GM19468 (cell line): ENCODE measurements at regions not wholly inside any gene's neighbourhood (a gene's known extent, or its start where the extent isn't known, plus 50 kb on each side); places are given as distances from the start of the nearest gene placed in this dataset.

Experiments
- ATAC-seq: cut with Tn5 transposase; IDR thresholded peaks from one replicate; pipeline ENCODE4 v1.9.1; 2021; ENCODE audit warnings: mild to moderate bottlenecking, moderate library complexity, moderate number of reproducible peaks; ENCODE audit not compliant: unreplicated experiment; ENCODE audit errors: extremely low read depth

DNA sequence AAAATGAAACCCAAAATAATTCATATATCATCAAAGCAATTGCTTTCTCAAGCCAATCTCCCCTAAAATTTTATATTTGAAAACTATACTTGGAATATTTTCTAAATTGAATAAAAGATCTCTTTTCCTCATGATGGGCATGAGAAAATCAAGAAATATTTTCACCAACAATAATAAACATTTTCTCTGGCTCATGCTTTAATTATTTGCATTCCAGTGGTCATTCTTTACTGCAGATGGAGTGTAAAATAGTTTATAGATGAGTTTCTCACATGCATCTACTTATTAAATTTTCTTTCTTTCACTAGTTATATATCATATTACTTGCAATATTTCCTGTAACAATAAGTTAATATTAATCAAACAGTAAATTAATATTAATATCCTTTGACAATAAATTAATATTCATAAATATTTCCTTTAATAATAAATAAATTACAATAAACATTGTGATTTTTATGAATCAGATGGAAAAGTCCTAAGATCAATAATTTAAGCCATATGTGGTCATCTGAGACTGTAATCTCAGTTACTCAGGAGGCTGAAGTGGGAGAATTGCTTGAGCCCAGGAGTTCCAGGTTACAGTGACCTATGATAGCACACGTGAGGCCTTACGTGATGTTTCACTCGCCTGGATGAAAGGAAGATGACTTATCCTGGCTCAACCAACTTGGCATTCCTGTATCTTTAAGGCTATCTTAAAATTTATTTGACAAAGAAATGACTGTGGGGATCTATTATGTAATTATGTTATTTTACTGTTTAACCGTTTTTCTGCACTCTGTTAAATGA is 958.8 kb downstream of the ZPLD1 start:
- no peak for ATAC-seq

DNA sequence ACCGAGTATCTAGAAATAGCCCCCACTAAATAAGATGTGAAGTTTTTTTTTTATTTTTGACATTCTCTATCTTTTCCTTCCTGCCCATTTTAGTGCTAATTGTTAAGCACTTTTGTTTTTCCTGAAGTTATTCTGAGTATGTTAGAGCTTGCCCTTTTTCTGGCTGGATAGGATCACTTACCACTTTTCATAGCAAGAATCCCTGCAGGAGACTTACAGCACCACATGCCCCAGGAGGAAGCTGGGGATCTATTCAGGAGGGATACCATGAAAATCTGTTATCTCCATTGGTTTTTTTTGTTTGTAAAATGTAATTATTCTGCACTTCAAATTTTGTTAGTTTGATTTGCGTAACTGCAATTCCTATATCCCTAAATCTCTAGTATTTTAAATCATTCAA is 968.4 kb downstream of the ZPLD1 start:
- ATAC-seq, result no peak

DNA sequence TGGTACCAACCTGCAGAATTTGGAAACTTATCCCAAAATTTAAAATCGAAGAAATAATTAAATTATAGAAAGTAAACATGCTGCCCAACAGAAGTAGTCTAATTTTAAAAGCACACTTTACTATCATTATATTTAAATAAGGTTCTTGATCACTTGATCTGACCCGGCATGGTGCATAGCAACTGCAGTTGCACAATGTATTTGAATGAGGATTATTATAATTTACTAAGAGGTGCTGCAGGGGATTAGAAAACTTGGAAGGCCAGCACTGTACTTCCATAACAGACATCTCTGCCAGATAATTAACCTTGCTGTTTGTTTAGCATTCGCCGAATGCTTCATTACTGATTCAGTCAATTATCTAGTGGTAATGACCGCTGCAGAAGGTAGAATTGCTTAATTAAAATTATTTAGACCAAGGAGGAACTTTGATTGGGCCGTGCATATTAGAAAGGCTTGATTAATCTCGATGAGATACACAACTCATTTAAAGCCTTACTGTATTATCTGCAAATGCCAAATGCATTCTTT is 971.6 kb downstream of the ZPLD1 start:
- no peak for ATAC-seq

DNA sequence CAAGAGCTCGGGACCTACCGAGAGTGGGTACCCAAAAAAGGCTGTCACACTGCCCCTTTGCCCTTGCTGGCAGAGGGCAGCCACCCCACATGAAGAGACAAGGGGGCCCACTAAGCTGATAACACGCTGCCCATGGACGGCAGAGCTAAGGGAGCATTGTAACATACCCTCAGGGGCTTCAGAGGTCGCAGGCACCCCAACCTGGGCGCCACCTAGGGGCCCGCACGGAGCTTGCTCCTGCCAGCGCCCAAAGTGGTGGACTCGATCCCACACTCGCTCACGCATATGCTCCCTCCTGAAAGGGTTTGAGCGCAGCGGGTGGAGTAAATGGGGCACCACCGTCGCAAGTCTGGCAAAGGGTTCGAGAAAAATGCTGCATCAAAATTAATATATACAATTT is 975.4 kb downstream of the ZPLD1 start:
- no peak for ATAC-seq

DNA sequence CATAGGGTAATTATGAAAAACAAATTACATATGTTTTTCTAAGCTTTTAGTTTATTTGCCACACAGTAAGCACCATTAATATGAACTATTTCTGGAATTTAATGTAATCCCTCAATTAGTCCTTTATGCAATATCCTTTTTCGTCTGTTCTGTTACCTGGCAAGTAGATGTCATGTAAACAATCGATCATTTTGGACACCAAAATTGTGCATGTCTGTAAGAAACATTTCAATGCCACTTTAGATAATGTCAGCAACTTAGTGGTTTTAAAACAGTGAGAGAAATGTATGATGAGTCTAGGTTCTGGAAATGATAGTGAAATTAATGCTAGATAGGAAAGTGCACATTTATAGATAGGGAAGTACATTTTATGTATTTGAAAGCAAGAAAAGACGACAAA is 986.6 kb downstream of the ZPLD1 start:
- ATAC-seq, result no peak

GRCh38 chr3:103437883-103438282 is 1003.1 kb downstream of the ZPLD1 start:
- no peak for ATAC-seq

DNA sequence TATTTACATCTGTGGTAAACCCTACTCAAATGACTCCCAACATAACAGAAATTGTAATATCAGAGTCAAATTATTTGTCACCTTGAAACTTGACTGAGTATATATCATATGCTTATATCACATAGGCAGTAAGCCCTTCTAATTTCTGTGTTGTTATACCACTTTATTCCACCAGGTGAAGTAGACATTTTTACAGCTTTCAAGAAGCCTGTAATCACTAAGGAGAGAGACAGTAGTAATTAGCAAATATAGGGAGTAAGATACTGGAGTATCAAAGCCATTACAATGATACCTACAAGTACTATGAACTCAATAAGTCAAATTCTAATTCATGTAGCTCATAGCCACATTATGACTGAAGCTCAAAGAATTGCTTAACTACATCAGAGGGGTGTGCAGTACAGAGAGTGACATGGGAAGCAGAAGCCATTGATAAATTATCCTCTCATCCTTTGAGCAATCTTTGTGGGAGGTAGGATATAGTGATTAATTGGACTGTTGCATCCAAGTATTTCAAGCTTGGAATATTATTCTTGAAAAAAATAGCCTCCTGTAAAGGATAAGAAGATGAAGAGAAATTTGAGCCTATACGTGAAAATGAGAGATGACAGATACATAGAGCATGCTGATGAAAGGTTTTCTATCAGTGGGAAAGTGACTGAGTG is 1005.9 kb downstream of the ZPLD1 start:
- peak; percentile 58 for ATAC-seq

DNA sequence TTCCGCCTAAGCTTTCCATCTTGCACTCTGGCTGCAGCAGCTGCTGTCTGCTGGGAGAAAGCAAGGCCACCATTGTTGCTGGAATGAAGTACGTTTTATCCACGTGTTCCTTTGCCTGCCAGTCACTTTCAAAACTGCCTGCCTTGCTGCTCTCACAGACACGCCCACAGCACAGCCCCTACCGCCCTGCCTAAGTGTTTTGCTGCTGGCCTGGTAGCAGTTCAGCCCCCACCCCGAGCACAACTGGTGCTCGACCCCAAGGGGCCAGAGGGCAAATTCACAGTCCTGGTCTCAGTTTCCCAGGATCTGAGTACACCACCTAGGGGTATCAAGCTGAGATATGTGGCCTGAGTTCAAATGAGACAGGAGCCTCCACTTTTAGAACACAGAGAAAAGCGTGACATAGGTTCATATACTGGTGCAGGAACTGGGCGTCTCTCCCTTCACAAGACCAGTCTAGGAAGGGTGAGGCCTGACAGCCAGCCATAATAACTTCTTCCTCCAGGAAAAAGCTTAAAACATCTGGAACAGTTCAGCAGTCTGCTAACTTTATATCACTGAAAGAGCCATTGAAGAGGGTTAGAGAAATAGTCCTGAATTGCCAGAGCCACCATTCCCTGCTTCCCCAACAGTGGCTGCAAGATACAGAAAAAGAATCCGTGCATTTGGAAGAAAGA is 1012.3 kb downstream of the ZPLD1 start:
- no peak for ATAC-seq

DNA sequence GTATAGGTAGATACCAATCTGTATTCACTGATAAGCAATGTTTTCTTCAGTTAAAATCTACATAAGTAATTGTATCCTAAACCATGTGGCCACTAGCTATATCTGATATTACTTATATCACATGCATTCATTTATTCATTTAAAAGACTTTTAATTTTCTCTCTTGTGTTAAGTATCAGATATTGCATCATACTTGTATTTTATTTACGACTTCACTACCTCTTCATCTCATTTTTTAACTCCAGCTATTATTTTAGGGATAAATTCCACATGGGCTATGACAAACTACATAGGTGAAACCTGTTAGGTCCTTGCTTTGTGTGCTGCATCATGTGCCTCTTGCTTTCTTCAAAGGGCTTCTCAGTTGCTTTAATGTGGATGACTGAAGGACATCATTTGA is 1018.3 kb downstream of the ZPLD1 start:
- ATAC-seq, result no peak

- ATAC-seq, result no peak
These were observed 1025.0 kb downstream of the ZPLD1 start for GRCh38 chr3:103459815-103460214.

- no peak for ATAC-seq
These were observed 1035.7 kb downstream of the ZPLD1 start for GRCh38 chr3:103470498-103470897.

- no peak for ATAC-seq
These were observed 1059.2 kb downstream of the ZPLD1 start for GRCh38 chr3:103494011-103494410.

- no peak for ATAC-seq
These were observed 1059.7 kb downstream of the ZPLD1 start for GRCh38 chr3:103494512-103494911.

GRCh38 chr3:103495186-103495585 is 1060.4 kb downstream of the ZPLD1 start:
- ATAC-seq, result no peak

DNA sequence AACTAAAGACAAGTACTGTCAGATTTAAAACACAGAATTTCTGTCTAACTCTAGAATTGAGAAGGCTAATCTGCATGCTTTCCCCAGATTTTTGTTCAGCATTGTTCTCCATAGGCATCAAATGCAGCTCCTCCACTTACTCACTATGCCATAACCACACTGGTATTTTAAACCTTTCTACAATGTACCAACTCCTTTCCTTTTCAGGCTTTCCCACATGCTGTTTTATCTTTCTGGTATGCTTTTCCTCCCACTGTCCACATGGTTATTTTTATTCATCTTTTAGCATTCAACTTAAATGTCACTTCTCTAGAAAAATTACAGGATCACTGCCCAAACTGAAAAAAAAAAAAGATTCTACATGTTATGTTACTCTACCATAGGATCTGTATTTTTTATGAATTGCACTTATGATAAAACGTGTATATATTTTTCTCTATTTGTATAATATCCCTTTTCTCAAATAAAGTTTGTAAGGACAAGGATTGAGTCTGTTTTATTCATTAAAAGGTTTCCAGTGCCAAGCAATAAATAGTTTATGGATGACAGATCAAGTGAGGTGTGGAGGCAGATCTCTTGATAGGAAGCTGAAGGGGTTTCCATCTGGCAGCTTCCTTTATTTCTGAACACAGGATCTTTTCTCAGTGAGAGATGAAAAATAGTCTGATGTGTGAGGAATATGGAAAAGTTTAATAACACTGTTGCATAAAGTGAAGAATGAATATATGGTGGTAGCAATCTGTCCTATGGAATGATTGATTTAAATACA is 1064.5 kb downstream of the ZPLD1 start:
- ATAC-seq, result no peak

DNA sequence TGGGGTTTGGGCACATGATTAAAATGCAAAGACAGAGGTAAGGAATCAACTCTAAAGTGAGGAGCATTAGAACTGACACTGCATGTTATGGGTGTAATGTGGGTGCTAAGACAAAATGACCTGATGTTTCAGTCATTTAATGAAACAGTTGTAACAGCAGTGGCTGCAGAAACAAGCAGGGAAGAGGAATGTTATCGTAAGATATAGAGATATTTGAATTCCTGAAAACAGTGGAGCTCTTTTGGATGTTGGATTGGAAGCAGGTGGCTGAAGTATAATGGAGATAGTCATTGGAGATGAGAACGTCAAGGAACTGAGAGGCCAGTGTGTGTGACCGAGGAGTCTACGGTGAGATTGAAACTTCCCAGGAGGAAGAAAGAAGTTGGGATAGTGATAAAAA is 1065.2 kb downstream of the ZPLD1 start:
- no peak for ATAC-seq

DNA sequence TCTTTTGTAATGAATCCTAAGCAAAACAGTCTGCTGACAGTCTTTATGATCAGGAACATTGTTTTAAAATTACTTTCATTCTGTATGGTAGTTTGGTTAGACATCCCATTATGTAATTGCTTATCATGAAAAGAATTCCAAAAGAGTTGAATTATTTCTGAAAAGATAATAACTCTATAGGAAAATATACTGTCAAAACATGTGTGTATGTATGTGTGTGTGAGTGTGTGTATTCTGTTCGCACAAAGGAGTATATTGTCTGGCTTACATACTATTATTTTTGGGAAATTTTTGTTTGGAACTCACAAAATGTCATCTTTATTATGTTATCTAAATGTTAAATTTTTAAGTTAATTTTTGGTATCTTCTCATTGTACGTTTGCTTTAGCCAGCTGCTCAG is 1075.9 kb downstream of the ZPLD1 start:
- no peak for ATAC-seq

DNA sequence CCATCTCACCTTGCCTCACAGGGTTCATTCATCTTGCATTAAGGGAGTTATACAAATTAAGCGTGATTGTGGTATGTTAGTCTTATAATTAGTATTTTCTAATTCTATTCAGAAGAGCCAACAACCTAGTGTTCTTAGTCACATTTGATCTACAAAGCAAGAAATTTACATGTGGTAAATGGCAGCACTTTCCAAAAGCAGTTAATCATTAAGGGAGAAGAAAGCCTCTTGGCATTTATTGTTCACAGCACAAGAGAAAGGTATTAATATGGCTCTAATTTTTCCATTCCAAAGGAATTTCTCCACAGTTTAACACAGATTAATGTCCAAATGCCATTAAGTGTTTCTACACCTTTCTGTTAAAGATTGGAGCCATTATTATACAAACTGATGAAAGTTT is 1077.1 kb downstream of the ZPLD1 start:
- ATAC-seq, result no peak

DNA sequence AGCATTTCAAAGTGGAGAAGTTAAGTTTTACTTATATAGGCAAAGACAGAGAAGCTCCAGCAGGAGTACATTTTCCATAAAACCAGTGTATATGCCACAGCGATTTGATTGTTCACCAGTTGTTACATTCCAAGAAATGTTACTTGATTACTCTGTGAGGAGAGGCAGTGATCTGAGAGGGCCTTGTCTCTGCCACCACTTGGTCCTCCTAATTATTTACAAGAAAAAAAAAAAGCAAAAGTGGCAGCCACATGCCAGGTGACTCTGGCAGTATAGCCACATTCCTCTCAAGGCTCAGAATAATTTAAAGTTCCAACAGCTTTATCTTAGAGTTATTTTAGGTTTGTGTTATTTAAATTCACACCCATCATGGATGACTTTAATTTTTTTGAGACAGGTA is 1077.8 kb downstream of the ZPLD1 start:
- ATAC-seq, result no peak

DNA sequence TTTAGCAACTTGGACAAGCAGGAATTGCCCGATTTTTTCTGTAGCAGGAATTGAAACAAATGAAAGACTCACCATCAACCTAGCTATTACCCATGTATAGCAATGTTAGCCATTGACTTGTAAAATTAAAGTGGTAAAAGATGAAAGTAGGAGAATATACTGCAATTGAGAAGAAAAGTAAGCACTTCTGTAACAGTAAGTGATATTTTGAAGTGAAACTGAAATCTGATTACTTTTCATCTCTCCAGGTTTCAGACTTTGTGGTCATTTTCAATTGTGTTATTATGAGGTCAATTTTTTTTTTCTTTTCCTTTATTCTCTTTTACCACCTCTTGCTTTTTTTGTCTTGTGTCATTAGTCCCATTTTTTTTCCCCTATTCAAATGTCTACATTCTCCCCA is 1078.2 kb downstream of the ZPLD1 start:
- no peak for ATAC-seq
